Fibroblast of the aortic adventitia (primary cell): ENCODE measurements at regions not wholly inside any gene's neighbourhood (a gene's known extent, or its start where the extent isn't known, plus 50 kb on each side); places are given as distances from the start of the nearest gene placed in this dataset.

Experiments used
- DNase-seq: peaks from one replicate; pipeline ENCODE4 v3.0.0-alpha.2; 2010; ENCODE audit warnings: low read depth
- H3K4me3 ChIP-seq: 2 replicates; pipeline ENCODE4 v1.5.1; 2011; ENCODE audit warnings: low read depth, mild to moderate bottlenecking, control low read depth, low read length, moderate library complexity
- TF ChIP-seq, protein P1 (sequence below): IDR thresholded peaks from 2 replicates; pipeline ENCODE4 v1.5.1; 2011; ENCODE audit warnings: mild to moderate bottlenecking, low read length, control low read depth, inconsistent platforms; ENCODE audit not compliant: insufficient read depth

DNA sequence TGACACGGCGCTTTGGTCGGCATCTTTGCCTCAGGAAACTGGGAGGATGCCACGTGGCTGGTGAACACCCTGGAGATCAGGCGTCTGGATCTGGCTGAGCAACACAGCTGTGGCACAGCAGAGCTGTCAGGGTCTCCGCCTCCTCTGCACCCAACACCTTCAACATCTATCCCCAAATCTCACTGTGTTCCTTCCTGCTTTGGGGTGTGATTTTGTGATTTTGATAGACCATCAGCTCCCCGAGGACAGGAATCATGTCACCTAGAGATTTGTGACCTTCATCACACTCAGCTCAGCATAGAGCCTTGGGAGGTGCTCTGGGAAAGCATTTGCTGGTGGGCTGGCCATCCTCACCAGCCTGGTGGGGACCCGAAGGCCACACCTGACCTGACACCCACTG, 203.7 kb upstream of the FOXQ1 start:
- no peak for DNase-seq
- TF ChIP-seq, protein P1, sequence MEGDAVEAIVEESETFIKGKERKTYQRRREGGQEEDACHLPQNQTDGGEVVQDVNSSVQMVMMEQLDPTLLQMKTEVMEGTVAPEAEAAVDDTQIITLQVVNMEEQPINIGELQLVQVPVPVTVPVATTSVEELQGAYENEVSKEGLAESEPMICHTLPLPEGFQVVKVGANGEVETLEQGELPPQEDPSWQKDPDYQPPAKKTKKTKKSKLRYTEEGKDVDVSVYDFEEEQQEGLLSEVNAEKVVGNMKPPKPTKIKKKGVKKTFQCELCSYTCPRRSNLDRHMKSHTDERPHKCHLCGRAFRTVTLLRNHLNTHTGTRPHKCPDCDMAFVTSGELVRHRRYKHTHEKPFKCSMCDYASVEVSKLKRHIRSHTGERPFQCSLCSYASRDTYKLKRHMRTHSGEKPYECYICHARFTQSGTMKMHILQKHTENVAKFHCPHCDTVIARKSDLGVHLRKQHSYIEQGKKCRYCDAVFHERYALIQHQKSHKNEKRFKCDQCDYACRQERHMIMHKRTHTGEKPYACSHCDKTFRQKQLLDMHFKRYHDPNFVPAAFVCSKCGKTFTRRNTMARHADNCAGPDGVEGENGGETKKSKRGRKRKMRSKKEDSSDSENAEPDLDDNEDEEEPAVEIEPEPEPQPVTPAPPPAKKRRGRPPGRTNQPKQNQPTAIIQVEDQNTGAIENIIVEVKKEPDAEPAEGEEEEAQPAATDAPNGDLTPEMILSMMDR, result no peak
- H3K4me3 ChIP-seq, result no peak overlapping the region

DNA sequence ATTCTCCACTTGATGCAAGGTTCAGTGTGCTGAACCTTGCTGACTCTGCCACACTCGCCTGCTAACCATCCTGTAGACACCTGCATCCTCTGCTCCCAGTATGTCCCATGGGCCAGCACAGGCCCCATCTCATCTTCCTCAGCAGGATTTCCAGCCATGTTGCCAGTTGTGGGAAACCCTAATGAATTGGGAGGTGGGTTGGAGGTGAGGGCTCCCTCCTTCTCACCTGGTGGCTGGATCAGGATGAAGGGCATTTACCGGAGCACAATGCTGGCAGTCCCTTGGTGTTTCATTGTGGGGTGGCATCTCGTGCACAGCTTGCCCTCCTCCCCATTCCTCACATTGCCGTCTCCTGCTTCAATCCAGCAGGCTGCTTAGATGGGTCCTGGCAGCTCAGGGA, 204.3 kb upstream of the FOXQ1 start:
- DNase-seq, result no peak
- H3K4me3 ChIP-seq, result no peak overlapping the region
- TF ChIP-seq, protein P1, result no peak

DNA sequence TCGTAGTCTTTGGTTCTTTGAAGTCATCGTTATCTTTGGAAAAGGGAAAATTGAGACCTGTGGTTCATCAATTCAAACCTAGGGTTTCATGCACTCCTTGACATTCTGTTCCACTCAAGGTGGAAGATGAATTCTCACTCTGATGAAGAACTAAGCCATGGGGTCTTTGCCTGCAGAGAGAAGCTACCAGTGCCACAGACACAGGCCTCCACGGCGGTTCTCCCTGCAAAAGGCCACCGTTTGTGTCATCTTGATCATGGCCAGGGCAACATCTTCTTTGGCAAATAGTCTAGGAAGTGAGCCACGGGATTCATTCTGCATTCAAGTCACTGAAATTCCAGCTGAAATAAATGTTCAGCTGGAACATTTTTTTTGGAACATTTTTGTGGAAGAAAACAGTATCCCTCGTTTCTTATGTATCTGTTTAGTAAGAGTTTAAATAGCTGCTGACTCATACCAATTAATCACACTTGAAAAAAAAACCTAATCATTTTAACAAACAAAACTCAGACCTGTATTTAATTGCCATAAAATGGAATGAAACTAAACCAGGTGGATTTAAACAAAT, 206.0 kb upstream of the FOXQ1 start:
- no peak for DNase-seq
- TF ChIP-seq, protein P1, result no peak
- no peak overlapping the region for H3K4me3 ChIP-seq

DNA sequence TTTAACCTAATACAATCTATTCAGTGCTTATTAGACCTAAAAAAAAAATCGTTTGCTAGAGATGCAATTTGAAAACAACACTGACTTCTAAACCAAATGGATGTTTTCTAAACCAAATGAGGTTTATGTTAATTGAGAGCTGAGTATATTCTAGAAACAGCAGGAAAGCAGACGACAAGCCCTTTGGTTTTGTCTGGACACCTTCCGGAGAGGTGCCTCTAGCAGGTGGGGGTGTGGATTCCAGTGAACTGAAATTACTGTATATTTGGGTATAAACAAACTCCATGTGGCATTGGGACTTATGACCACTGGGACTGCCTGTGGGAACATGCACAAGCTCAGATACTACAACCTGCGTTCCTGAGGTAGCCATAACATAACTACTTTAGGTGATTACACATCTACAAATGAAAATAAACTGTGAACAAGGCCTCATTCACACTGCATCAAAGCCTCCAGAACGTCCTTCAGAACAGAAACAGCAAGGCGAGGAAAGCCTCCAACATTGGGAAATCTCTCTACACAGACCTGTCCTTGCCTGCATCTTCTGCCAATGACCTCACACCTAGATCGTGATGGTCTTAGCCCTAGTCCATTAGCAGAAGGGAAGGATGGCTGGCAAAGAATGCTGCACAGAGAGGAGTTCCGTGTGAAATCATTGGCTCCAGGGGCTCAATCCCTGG, 206.8 kb upstream of the FOXQ1 start:
- H3K4me3 ChIP-seq, result no peak overlapping the region
- DNase-seq, result no peak
- TF ChIP-seq, protein P1, result no peak

DNA sequence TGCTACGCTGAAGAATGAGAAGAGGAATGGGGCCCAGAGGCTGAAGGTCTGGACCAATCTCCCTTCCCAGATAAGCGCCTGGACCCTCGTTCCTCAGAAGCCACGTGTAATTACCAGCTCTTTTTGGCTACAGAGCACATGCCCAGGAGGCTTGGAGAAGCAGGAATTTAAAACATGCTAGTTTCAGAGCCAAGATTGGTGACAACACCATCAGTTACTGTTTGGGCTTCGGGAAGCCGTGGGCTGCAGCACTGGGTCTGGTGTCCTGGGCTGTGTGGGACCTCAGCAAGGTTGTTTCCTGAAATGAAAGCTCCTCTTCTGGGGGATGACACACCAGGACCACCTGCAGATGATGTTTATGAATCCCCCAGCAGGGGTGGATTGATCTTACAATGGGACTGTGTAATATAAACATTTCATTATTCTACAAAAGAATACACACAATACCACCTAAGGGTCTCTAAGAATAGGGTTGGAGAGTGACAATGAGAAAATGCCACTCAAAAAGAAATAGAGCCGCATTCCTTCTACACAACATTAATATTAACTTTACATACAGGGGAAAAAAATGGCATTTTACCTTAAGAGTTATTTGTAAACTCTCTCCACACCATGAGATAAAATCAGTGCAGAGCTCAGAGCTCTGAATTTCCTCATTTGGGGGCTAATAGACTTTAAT, 207.8 kb upstream of the FOXQ1 start:
- TF ChIP-seq, protein P1, result no peak
- DNase-seq, result no peak
- H3K4me3 ChIP-seq, result no peak overlapping the region

DNA sequence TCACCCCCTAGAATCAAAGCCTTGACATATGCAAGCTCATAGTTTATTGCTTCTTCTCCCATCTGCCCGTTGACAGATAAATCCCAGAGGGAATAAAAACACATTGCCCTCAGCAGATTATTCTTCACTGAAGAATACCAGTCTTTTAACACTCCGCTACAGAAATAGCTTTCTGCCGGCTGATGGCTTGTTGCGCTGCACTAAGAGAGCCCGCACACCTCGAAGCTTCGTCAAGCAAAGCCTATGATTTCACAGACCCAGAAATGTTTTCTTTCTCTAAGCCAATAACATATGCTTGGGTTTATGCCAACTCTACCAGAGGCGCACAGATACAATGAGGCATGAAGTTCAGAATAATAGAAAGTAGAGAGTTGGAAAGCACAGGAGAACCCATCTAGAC, 208.9 kb upstream of the FOXQ1 start:
- H3K4me3 ChIP-seq, result no peak overlapping the region
- TF ChIP-seq, protein P1, result no peak
- no peak for DNase-seq
